MM.1S (cell line): ENCODE measurements at regions not wholly inside any gene's neighbourhood (a gene's known extent, or its start where the extent isn't known, plus 50 kb on each side); places are given as distances from the start of the nearest gene placed in this dataset.

Experiments
- DNase-seq: peaks from one replicate; pipeline ENCODE4 v3.0.0-alpha.2; 2015
- H2AFZ ChIP-seq: fragments of 300-600 bp; sonication (generic); 2 replicates; pipeline ENCODE4 v1.6.0; 2016; ENCODE audit warnings: antibody characterized with exemption, low read length
- H3F3A ChIP-seq: fragments of 300-600 bp; sonication (generic); 2 replicates; pipeline ENCODE4 v1.6.1; 2016; ENCODE audit warnings: mild to moderate bottlenecking, antibody characterized with exemption, low read length, moderate library complexity, mixed read lengths; ENCODE audit not compliant: insufficient read depth
- H3K27ac ChIP-seq: fragments of 300-600 bp; sonication (generic); 2 replicates; pipeline ENCODE4 v1.5.1; 2016; ENCODE audit warnings: mild to moderate bottlenecking, low read length
- H3K27me3 ChIP-seq: fragments of 300-600 bp; sonication (generic); replicated peaks from 2 replicates; pipeline ENCODE4 v1.6.0; 2016; ENCODE audit warnings: low read length; ENCODE audit not compliant: insufficient read depth
- H3K36me3 ChIP-seq: fragments of 300-600 bp; sonication (generic); replicated peaks from 2 replicates; pipeline ENCODE4 v1.6.1; 2016; ENCODE audit warnings: mild to moderate bottlenecking, low read length, mixed read lengths; ENCODE audit not compliant: insufficient read depth
- H3K4me1 ChIP-seq: fragments of 300-600 bp; sonication (generic); 2 replicates; pipeline ENCODE4 v1.6.1; 2016; ENCODE audit warnings: low read length, mixed read lengths
- H3K4me2 ChIP-seq: fragments of 300-600 bp; sonication (generic); 2 replicates; pipeline ENCODE4 v1.6.0; 2016; ENCODE audit warnings: low read depth, low read length
- H3K4me3 ChIP-seq: fragments of 300-600 bp; sonication (generic); 2 replicates; pipeline ENCODE4 v1.5.1; 2016; ENCODE audit warnings: low read length, mixed read lengths
- H3K79me2 ChIP-seq: fragments of 300-600 bp; sonication (generic); 2 replicates; pipeline ENCODE4 v1.6.1; 2016; ENCODE audit warnings: mixed run types, low read length, mixed read lengths
- H3K9ac ChIP-seq: fragments of 300-600 bp; sonication (generic); 2 replicates; pipeline ENCODE4 v1.6.1; 2016; ENCODE audit warnings: low read length, mixed read lengths
- H3K9me2 ChIP-seq: fragments of 300-600 bp; sonication (generic); replicated peaks from 2 replicates; pipeline ENCODE4 v1.6.1; 2016; ENCODE audit warnings: mild to moderate bottlenecking, low read length, mixed read lengths; ENCODE audit not compliant: insufficient read depth
- H3K9me3 ChIP-seq: fragments of 300-600 bp; sonication (generic); replicated peaks from 2 replicates; pipeline ENCODE4 v1.6.1; 2016; ENCODE audit warnings: mild to moderate bottlenecking, low read length, mixed read lengths; ENCODE audit not compliant: insufficient read depth
- H4K20me1 ChIP-seq: fragments of 300-600 bp; sonication (generic); 2 replicates; pipeline ENCODE4 v1.6.1; 2016; ENCODE audit warnings: mild to moderate bottlenecking, low read length, moderate library complexity, mixed read lengths; ENCODE audit not compliant: insufficient read depth
- EZH2 ChIP-seq: fragments of 300-600 bp; sonication (generic); optimal IDR thresholded peaks from 2 replicates; pipeline ENCODE3; 2017; ENCODE audit warnings: low read depth, mild to moderate bottlenecking, antibody characterized with exemption, low read length, mixed read lengths
- EZH2phosphoT487 ChIP-seq: fragments of 300-600 bp; sonication (generic); IDR thresholded peaks from 2 replicates; pipeline ENCODE4 v1.6.1; 2018; ENCODE audit warnings: antibody characterized with exemption, low read length
- TF ChIP-seq, protein P1 (sequence below): fragments of 300-600 bp; sonication (generic); IDR thresholded peaks from 2 replicates; pipeline ENCODE4 v1.5.1; 2016; ENCODE audit warnings: antibody characterized with exemption, low read length, mixed read lengths

DNA sequence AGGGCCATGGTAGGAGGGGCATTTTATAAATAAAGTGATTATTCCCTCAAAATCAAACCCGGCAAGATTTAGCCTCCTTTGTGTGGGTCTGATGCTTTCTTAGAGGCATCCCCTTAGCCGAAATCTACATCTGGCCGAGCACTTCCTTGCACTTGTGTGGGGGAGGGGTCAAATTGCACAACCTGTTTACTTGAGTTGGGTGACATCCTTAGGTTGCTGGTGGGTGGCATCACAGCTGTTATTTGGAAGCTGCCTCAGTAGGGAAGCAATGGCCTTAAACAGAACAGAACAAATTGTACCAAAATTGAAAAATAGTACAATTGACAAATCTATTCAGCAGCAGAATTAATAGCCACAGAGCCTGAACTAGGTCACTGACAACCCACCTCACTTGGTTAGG is 546.1 kb downstream of the SNAPC1 start:
- Histone ChIP-seq H4K20me1 (no peaks in the 10 kb centered on the region), H3K4me1 (no peaks in the 10 kb centered on the region), H3K27me3 (no peaks in the 10 kb centered on the region), H3K79me2 (no peaks in the 10 kb centered on the region), H3K4me3 (no peak overlapping the region), H3K36me3 (no peaks in the 10 kb centered on the region), H3F3A (no peaks in the 10 kb centered on the region), H3K9me3 (no peaks in the 10 kb centered on the region), H3K9ac (no peak overlapping the region), H3K9me2 (no peaks in the 10 kb centered on the region), H2AFZ (no peak overlapping the region), H3K27ac (no peak overlapping the region), H3K4me2 (no peak overlapping the region)
- TF ChIP-seq EZH2phosphoT487 (no peak), EZH2 (no peak)
- TF ChIP-seq, protein P1, sequence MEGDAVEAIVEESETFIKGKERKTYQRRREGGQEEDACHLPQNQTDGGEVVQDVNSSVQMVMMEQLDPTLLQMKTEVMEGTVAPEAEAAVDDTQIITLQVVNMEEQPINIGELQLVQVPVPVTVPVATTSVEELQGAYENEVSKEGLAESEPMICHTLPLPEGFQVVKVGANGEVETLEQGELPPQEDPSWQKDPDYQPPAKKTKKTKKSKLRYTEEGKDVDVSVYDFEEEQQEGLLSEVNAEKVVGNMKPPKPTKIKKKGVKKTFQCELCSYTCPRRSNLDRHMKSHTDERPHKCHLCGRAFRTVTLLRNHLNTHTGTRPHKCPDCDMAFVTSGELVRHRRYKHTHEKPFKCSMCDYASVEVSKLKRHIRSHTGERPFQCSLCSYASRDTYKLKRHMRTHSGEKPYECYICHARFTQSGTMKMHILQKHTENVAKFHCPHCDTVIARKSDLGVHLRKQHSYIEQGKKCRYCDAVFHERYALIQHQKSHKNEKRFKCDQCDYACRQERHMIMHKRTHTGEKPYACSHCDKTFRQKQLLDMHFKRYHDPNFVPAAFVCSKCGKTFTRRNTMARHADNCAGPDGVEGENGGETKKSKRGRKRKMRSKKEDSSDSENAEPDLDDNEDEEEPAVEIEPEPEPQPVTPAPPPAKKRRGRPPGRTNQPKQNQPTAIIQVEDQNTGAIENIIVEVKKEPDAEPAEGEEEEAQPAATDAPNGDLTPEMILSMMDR, result no peak
- DNase-seq, result no peak

DNA sequence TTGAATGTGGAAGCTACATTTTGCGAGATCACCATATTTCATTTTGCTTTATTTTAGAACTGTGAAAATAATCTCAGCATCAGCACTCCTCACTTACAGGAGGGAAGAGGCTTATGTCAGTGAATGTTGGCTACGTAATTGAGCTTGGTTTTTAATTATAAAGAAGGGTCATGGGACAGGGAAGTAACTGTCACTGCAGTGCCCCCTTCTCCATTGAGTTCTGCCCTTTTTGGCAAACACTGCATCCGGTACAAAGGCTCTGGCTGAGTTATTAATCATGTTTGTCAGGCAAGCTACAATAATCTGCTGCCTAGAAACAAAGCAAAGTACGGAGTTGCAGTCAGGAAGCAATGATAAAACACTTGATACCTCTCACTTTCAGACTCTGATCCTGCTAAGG is 546.7 kb downstream of the SNAPC1 start:
- H3F3A ChIP-seq, result no peaks in the 10 kb centered on the region
- H3K4me3 ChIP-seq, result no peak overlapping the region
- no peaks in the 10 kb centered on the region for H3K9me2 ChIP-seq
- no peaks in the 10 kb centered on the region for H4K20me1 ChIP-seq
- H3K9me3 ChIP-seq, result no peaks in the 10 kb centered on the region
- H3K4me1 ChIP-seq, result no peaks in the 10 kb centered on the region
- H3K36me3 ChIP-seq, result no peaks in the 10 kb centered on the region
- TF ChIP-seq, protein P1, result no peak
- TF ChIP-seq EZH2, result no peak
- TF ChIP-seq EZH2phosphoT487, result no peak
- no peaks in the 10 kb centered on the region for H3K79me2 ChIP-seq
- no peak overlapping the region for H3K9ac ChIP-seq
- DNase-seq, result no peak
- no peak overlapping the region for H2AFZ ChIP-seq
- no peaks in the 10 kb centered on the region for H3K27me3 ChIP-seq
- H3K4me2 ChIP-seq, result no peak overlapping the region
- H3K27ac ChIP-seq, result no peak overlapping the region

DNA sequence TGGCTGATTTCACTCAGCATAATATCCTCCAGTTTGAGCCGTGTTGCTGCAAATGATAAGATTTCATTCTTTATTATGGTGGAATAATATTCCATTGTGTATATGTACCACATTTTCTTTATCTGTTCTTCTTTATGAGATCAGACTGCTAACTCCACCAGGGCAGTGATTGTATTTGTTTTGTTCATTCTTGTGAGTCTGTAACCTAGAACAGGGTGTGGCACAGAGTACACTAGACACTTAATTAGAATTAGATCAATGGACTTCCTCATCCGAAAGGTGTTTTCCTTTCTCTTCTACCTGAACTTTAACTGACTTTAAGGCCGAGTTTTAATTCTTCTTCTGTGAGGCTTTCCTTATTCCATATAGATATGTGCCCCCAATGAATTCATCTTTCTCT is 551.0 kb downstream of the SNAPC1 start:
- no peaks in the 10 kb centered on the region for H3K9me3 ChIP-seq
- no peaks in the 10 kb centered on the region for H3F3A ChIP-seq
- no peak overlapping the region for H3K4me3 ChIP-seq
- no peaks in the 10 kb centered on the region for H3K4me1 ChIP-seq
- no peak overlapping the region for H3K4me2 ChIP-seq
- H4K20me1 ChIP-seq, result no peaks in the 10 kb centered on the region
- H3K36me3 ChIP-seq, result no peaks in the 10 kb centered on the region
- TF ChIP-seq EZH2phosphoT487 (no peak), EZH2 (no peak)
- TF ChIP-seq, protein P1, result no peak
- no peak for DNase-seq
- H3K27me3 ChIP-seq, result no peaks in the 10 kb centered on the region
- H3K27ac ChIP-seq, result no peak overlapping the region
- H2AFZ ChIP-seq, result no peak overlapping the region
- no peaks in the 10 kb centered on the region for H3K9me2 ChIP-seq
- H3K9ac ChIP-seq, result no peak overlapping the region
- H3K79me2 ChIP-seq, result no peaks in the 10 kb centered on the region
